K562 (cell line): ENCODE measurements at regions not wholly inside any gene's neighbourhood (a gene's known extent, or its start where the extent isn't known, plus 50 kb on each side); places are given as distances from the start of the nearest gene placed in this dataset.

Source experiments
- ARID1B ChIP-seq: fragments of 450-650 bp; IDR thresholded peaks from 2 replicates; pipeline ENCODE4 v1.6.1; 2016; ENCODE audit warnings: antibody characterized with exemption, mild to moderate bottlenecking, inconsistent platforms
- CC2D1A ChIP-seq: fragments of 450-650 bp; IDR thresholded peaks from 2 replicates; pipeline ENCODE4 v1.6.1; 2017; ENCODE audit warnings: mild to moderate bottlenecking
- FOXM1 ChIP-seq, 2 experiments: fragments of 450-650 bp in 1 of 2; sonication (generic) in 1 of 2; formaldehyde crosslinking in 1 of 2; IDR thresholded peaks; 2 replicates each; pipeline versions ENCODE4 v1.6.1 to v1.9.0; 2017 to 2022; ENCODE audit warnings: low read depth in 2 of 2, mild to moderate bottlenecking in 2 of 2, missing genetic modification reagents in 1 of 2, moderate library complexity in 1 of 2
- HDAC1 ChIP-seq, 2 experiments: fragments of 450-650 bp; IDR thresholded peaks; 2 replicates each; pipeline ENCODE4 v1.6.1; 2016 to 2017; ENCODE audit warnings: inconsistent platforms in 1 of 2, mild to moderate bottlenecking in 1 of 2, moderate library complexity in 1 of 2
- NCOR1 ChIP-seq: fragments of 450-650 bp; IDR thresholded peaks from 2 replicates; pipeline ENCODE4 v1.6.1; 2016; ENCODE audit warnings: mild to moderate bottlenecking, moderate library complexity
- NFYB ChIP-seq: IDR thresholded peaks from 2 replicates; pipeline ENCODE4 v1.6.1; 2011; ENCODE audit warnings: mild to moderate bottlenecking, moderate library complexity; ENCODE audit not compliant: insufficient read length; ENCODE audit errors: extremely low read depth
- PHB2 ChIP-seq: fragments of 450-650 bp; IDR thresholded peaks from 2 replicates; pipeline ENCODE4 v1.6.1; 2017; ENCODE audit warnings: low read depth
- POLR3A ChIP-seq: IDR thresholded peaks from 2 replicates; pipeline ENCODE4 v1.6.1; 2011; ENCODE audit warnings: borderline replicate concordance, mild to moderate bottlenecking, moderate library complexity; ENCODE audit not compliant: insufficient read length, insufficient read depth; ENCODE audit errors: extremely low read depth
- REST ChIP-seq, 2 experiments: fragments of 450-650 bp; formaldehyde crosslinking in 1 of 2; IDR thresholded peaks; 2 replicates each; pipeline versions ENCODE4 v1.4.0 to v1.6.1; 2014 to 2020; ENCODE audit warnings: mild to moderate bottlenecking in 2 of 2, borderline replicate concordance in 1 of 2, low read depth in 1 of 2
- STAT5A ChIP-seq: IDR thresholded peaks from 2 replicates; pipeline ENCODE4 v1.6.1; 2012; ENCODE audit warnings: low read length, inconsistent platforms, borderline replicate concordance
- TAL1 ChIP-seq: fragments of 450-650 bp; IDR thresholded peaks from 2 replicates; pipeline ENCODE4 v1.6.1; 2016; ENCODE audit warnings: mild to moderate bottlenecking
- TRIM24 ChIP-seq, 2 experiments: fragments of 450-650 bp; IDR thresholded peaks; 2 replicates each; pipeline ENCODE4 v1.6.1; 2016
- VEZF1 ChIP-seq: fragments of 200-800 bp; sonication (Bioruptor generic); IDR thresholded peaks from 2 replicates; pipeline ENCODE4 v1.6.1; 2017; ENCODE audit warnings: missing genetic modification characterization, missing compliant biosample characterization
- ZBTB17 ChIP-seq: fragments of 450-650 bp; formaldehyde crosslinking; IDR thresholded peaks from 2 replicates; pipeline ENCODE4 v1.4.0; 2020; ENCODE audit warnings: mild to moderate bottlenecking
- ZNF347 ChIP-seq: fragments of 450-650 bp; formaldehyde crosslinking; IDR thresholded peaks from 2 replicates; pipeline ENCODE4 v1.4.0; 2020; ENCODE audit warnings: low read depth, mild to moderate bottlenecking, moderate library complexity
- TF ChIP-seq, protein P1 (sequence below): fragments of 450-650 bp; IDR thresholded peaks from 2 replicates; pipeline ENCODE4 v1.6.1; 2016
- TF ChIP-seq, protein P2 (sequence below): fragments of 250-450 bp; sonication (Bioruptor Pico); IDR thresholded peaks from 2 replicates; pipeline ENCODE4 v1.4.0; 2020; ENCODE audit warnings: mild to moderate bottlenecking, moderate library complexity

- TF ChIP-seq REST (IDR thresholded peaks at IDR 0.05; ENCODE audit: borderline replicate concordance): peak; percentile 62
- TF ChIP-seq REST (CRISPR knock-in tag; IDR thresholded peaks at IDR 0.05; ENCODE audit: low read depth): no peak
- TF ChIP-seq ARID1B: peak; percentile 96
- no peak for TF ChIP-seq ZBTB17
- TF ChIP-seq CC2D1A: peak; percentile 86; the same call in 1 of the 2 replicates
- TF ChIP-seq STAT5A: peak; percentile 87
- TF ChIP-seq, protein P1, sequence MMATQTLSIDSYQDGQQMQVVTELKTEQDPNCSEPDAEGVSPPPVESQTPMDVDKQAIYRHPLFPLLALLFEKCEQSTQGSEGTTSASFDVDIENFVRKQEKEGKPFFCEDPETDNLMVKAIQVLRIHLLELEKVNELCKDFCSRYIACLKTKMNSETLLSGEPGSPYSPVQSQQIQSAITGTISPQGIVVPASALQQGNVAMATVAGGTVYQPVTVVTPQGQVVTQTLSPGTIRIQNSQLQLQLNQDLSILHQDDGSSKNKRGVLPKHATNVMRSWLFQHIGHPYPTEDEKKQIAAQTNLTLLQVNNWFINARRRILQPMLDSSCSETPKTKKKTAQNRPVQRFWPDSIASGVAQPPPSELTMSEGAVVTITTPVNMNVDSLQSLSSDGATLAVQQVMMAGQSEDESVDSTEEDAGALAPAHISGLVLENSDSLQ: 0 out of 2 replicates have a peak, but pooled peaks have one; percentile 26
- TF ChIP-seq VEZF1 (CRISPR knock-in tag): peak; percentile 62
- TF ChIP-seq FOXM1 (IDR thresholded peaks at IDR 0.05; ENCODE audit: low read depth): peak; percentile 79
- no peak for TF ChIP-seq FOXM1 (CRISPR knock-in tag; IDR thresholded peaks at IDR 0.05; ENCODE audit: low read depth)
- peak; percentile 91 for TF ChIP-seq TAL1
- TF ChIP-seq NFYB: no peak
- TF ChIP-seq POLR3A: no peak
- TF ChIP-seq ZNF347 (CRISPR knock-in tag): no peak
- TF ChIP-seq NCOR1: peak; percentile 91
- TF ChIP-seq HDAC1 (IDR thresholded peaks at IDR 0.05): peak in 1 of 2 experiments; percentile 46; a peak in 1 of 4 replicates
- TF ChIP-seq, protein P2, sequence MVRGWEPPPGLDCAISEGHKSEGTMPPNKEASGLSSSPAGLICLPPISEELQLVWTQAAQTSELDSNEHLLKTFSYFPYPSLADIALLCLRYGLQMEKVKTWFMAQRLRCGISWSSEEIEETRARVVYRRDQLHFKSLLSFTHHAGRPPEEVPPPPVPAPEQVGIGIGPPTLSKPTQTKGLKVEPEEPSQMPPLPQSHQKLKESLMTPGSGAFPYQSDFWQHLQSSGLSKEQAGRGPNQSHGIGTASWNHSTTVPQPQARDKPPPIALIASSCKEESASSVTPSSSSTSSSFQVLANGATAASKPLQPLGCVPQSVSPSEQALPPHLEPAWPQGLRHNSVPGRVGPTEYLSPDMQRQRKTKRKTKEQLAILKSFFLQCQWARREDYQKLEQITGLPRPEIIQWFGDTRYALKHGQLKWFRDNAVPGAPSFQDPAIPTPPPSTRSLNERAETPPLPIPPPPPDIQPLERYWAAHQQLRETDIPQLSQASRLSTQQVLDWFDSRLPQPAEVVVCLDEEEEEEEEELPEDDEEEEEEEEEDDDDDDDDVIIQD (CRISPR knock-in tag): no peak
- peak; percentile 53; the same call in 1 of the 2 replicates for TF ChIP-seq PHB2
- peak; percentile 76 to 84; a peak in 3 of 4 replicates for TF ChIP-seq TRIM24 (IDR thresholded peaks at IDR 0.05)
Measured at GRCh38 chr2:12434630-12435098, 282.1 kb upstream of the TRIB2 start (continued).
